NCI-H69 (cell line): ENCODE measurements at regions not wholly inside any gene's neighbourhood (a gene's known extent, or its start where the extent isn't known, plus 50 kb on each side); places are given as distances from the start of the nearest gene placed in this dataset.
A peak's percentile ranks its signal among the peaks of the same experiment; 100 is the strongest.
"Not testable (repeated sequence)": the region's sequence is repeated elsewhere in the genome, so short reads cannot be mapped to it uniquely, and the experiment has no call there.

Experiments used
- DNase-seq: peaks from one replicate; lab custom pipeline; 2025; lab: John Stamatoyannopoulos, UW

- DNase-seq: no peak
Observed at GRCh38 chr17:73851091-73851490, 206.8 kb upstream of the SDK2 start.

GRCh38 chr17:73851921-73852320 is 207.7 kb upstream of the SDK2 start:
- no peak for DNase-seq

- DNase-seq: no peak
Observed at GRCh38 chr17:73855720-73856333, 211.6 kb upstream of the SDK2 start.

GRCh38 chr17:73856556-73856955 is 212.3 kb upstream of the SDK2 start:
- DNase-seq: no peak

GRCh38 chr17:73859439-73860008 is 215.3 kb upstream of the SDK2 start:
- DNase-seq: not testable (repeated sequence)

- no peak for DNase-seq
Observed at GRCh38 chr17:73861543-73861942, 217.3 kb upstream of the SDK2 start.

GRCh38 chr17:73863761-73864535 is 219.7 kb upstream of the SDK2 start:
- DNase-seq: no peak

GRCh38 chr17:73865831-73866230 is 221.6 kb upstream of the SDK2 start:
- no peak for DNase-seq

GRCh38 chr17:73867056-73867455 is 222.8 kb upstream of the SDK2 start:
- no peak for DNase-seq

- DNase-seq: no peak
Observed at GRCh38 chr17:73870068-73870467, 225.8 kb upstream of the SDK2 start.

- DNase-seq: no peak
Observed at GRCh38 chr17:73870473-73870872, 226.2 kb upstream of the SDK2 start.

GRCh38 chr17:73872816-73873215 is 228.6 kb upstream of the SDK2 start:
- DNase-seq: peak; percentile 56

- DNase-seq: no peak
Observed at GRCh38 chr17:73874008-73874720, 229.9 kb upstream of the SDK2 start.

GRCh38 chr17:73875346-73875745 is 231.1 kb upstream of the SDK2 start:
- DNase-seq: no peak

- no peak for DNase-seq
Observed at GRCh38 chr17:73877962-73878361, 233.7 kb upstream of the SDK2 start.

- no peak for DNase-seq
Observed at GRCh38 chr17:73878923-73879322, 234.7 kb upstream of the SDK2 start.

- peak; percentile 70 for DNase-seq
Observed at GRCh38 chr17:73879987-73880386, 235.7 kb upstream of the SDK2 start.

GRCh38 chr17:73882590-73882989 is 238.3 kb upstream of the SDK2 start:
- no peak for DNase-seq

GRCh38 chr17:73883175-73883574 is 238.9 kb upstream of the SDK2 start:
- no peak for DNase-seq

- no peak for DNase-seq
Observed at GRCh38 chr17:73887739-73888138, 243.5 kb upstream of the SDK2 start.

- no peak for DNase-seq
Observed at GRCh38 chr17:73888862-73889261, 244.6 kb upstream of the SDK2 start.

GRCh38 chr17:73889439-73889838 is 245.2 kb upstream of the SDK2 start:
- no peak for DNase-seq
